ENCODE measurements at regions not wholly inside any gene's neighbourhood (a gene's known extent, or its start where the extent isn't known, plus 50 kb on each side); places are given as distances from the start of the nearest gene placed in this dataset.

GRCh38 chr20:60454491-60454890 is 496.3 kb downstream of the CDH26 start:
- no peak for FAIRE-seq

- FAIRE-seq: no peak
Observed at GRCh38 chr20:60455272-60455671, 497.0 kb downstream of the CDH26 start.

- no peak for FAIRE-seq
Observed at GRCh38 chr20:60459212-60459611, 501.0 kb downstream of the CDH26 start.

GRCh38 chr20:60461993-60462392 is 503.8 kb downstream of the CDH26 start:
- no peak for FAIRE-seq

GRCh38 chr20:60463798-60464197 is 505.6 kb downstream of the CDH26 start:
- no peak for FAIRE-seq

- no peak for FAIRE-seq
Observed at GRCh38 chr20:60465439-60465838, 507.2 kb downstream of the CDH26 start.

- FAIRE-seq: no peak
Observed at GRCh38 chr20:60465993-60466686, 507.9 kb downstream of the CDH26 start.

GRCh38 chr20:60466687-60467022 is 508.4 kb downstream of the CDH26 start:
- FAIRE-seq: no peak

- no peak for FAIRE-seq
Observed at GRCh38 chr20:60467078-60467477, 508.9 kb downstream of the CDH26 start.

- FAIRE-seq: no peak
Observed at GRCh38 chr20:60467771-60468170, 509.5 kb downstream of the CDH26 start.

- no peak for FAIRE-seq
Observed at GRCh38 chr20:60469829-60470228, 511.6 kb downstream of the CDH26 start.

- no peak for FAIRE-seq
Observed at GRCh38 chr20:60470366-60470765, 512.1 kb downstream of the CDH26 start.

- FAIRE-seq: no peak
Observed at GRCh38 chr20:60473211-60473610, 515.0 kb downstream of the CDH26 start.

- FAIRE-seq: no peak
Observed at GRCh38 chr20:60474385-60474910, 516.2 kb downstream of the CDH26 start.

- FAIRE-seq: no peak
Observed at GRCh38 chr20:60476045-60476444, 517.8 kb downstream of the CDH26 start.

GRCh38 chr20:60477958-60478357 is 519.7 kb downstream of the CDH26 start:
- FAIRE-seq: no peak

GRCh38 chr20:60478533-60478932 is 520.3 kb downstream of the CDH26 start:
- FAIRE-seq: no peak

- no peak for FAIRE-seq
Observed at GRCh38 chr20:60480950-60481742, 522.9 kb downstream of the CDH26 start.

- FAIRE-seq: no peak
Observed at GRCh38 chr20:60481743-60482133, 523.5 kb downstream of the CDH26 start.

- FAIRE-seq: no peak
Observed at GRCh38 chr20:60482221-60483008, 524.2 kb downstream of the CDH26 start.

GRCh38 chr20:60483371-60483770 is 525.1 kb downstream of the CDH26 start:
- no peak for FAIRE-seq

GRCh38 chr20:60484316-60484715 is 526.1 kb downstream of the CDH26 start:
- FAIRE-seq: no peak

- no peak for FAIRE-seq
Observed at GRCh38 chr20:60485012-60485760, 527.0 kb downstream of the CDH26 start.

Data from islet of Langerhans (tissue), 1 donor.